Kidney epithelial cell (primary cell): ENCODE measurements at regions not wholly inside any gene's neighbourhood (a gene's known extent, or its start where the extent isn't known, plus 50 kb on each side); places are given as distances from the start of the nearest gene placed in this dataset.

ENCODE experiments used
- DNase-seq: peaks from one replicate; pipeline ENCODE4 v3.0.0-alpha.2; 2010; ENCODE audit warnings: low read depth
- H3K27me3 ChIP-seq: 2 replicates; pipeline ENCODE4 v1.6.0; 2011; ENCODE audit warnings: low read length; ENCODE audit not compliant: control insufficient read depth, insufficient read depth
- H3K36me3 ChIP-seq: 2 replicates; pipeline ENCODE4 v1.5.1; 2011; ENCODE audit warnings: low read length; ENCODE audit not compliant: control insufficient read depth, insufficient read depth
- H3K4me3 ChIP-seq: 2 replicates; pipeline ENCODE4 v1.5.1; 2011; ENCODE audit warnings: low read depth, mild to moderate bottlenecking, control low read depth, low read length
- TF ChIP-seq, protein P1 (sequence below): IDR thresholded peaks from 2 replicates; pipeline ENCODE4 v1.5.1; 2011; ENCODE audit warnings: mild to moderate bottlenecking, moderate library complexity, low read length, control low read depth, inconsistent platforms; ENCODE audit not compliant: insufficient read depth, poor library complexity, severe bottlenecking

DNA sequence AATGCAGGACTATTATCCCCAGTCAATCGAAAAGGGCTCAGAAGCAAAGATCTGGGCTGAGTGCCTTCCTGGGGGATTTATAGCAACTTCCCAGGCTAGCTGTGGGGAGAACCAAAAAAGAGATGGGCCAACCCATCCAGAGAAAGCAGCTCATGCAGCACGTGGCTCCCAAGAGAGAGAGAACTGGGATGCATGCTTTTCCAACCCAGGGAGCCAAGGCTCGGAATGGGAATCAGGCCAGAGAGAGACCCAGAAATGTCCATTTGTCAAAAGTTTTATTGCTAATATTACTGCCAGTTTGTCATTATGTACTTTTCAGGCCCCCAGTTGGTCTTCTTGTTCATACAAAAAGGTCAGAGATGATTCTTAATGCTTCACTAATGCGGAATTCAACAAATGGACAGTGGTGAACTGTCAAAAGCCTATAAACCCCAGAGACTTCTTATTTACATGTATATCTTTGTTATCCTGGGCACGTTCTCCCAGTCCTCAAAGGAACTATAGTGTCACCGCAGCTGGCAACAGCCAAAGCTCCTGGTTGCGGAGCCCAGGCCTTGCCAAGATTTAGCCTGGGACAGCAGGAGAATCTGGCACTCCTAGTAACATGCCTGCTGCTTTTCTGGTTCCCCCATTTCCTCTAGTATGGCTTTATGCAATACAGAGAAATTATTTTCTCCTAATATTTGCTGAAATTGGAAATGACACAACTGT, 139.1 kb upstream of the POU3F2 start:
- TF ChIP-seq, protein P1, sequence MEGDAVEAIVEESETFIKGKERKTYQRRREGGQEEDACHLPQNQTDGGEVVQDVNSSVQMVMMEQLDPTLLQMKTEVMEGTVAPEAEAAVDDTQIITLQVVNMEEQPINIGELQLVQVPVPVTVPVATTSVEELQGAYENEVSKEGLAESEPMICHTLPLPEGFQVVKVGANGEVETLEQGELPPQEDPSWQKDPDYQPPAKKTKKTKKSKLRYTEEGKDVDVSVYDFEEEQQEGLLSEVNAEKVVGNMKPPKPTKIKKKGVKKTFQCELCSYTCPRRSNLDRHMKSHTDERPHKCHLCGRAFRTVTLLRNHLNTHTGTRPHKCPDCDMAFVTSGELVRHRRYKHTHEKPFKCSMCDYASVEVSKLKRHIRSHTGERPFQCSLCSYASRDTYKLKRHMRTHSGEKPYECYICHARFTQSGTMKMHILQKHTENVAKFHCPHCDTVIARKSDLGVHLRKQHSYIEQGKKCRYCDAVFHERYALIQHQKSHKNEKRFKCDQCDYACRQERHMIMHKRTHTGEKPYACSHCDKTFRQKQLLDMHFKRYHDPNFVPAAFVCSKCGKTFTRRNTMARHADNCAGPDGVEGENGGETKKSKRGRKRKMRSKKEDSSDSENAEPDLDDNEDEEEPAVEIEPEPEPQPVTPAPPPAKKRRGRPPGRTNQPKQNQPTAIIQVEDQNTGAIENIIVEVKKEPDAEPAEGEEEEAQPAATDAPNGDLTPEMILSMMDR: no peak

DNA sequence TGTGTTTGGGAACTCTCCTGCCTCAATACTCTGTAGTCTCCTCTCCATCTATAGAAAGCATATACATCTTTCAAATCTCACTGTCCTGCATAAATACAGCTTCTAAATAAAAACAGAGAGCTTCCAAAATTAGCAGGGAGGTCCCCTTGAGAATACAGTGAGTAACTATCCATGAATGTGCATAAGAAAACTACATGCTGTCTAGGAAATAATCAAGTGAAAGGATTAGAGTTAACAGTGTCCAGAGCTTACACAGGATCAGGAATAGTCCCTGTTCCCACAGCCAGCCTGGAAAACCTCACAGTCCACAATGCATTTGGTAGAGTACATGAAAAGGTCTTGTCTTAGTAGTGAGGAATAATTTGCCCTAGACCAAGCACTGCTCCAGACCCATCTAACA, 123.0 kb upstream of the POU3F2 start:
- H3K36me3 ChIP-seq: no peaks in the 10 kb centered on the region
- H3K27me3 ChIP-seq: no peaks in the 10 kb centered on the region
- TF ChIP-seq, protein P1: no peak
- no peak overlapping the region for H3K4me3 ChIP-seq
- no peak for DNase-seq

More for the DNA sequence above, 139.1 kb upstream of the POU3F2 start:
- Histone ChIP-seq H3K36me3 (no peaks in the 10 kb centered on the region), H3K27me3 (no peaks in the 10 kb centered on the region), H3K4me3 (no peak overlapping the region)
- DNase-seq: no peak

DNA sequence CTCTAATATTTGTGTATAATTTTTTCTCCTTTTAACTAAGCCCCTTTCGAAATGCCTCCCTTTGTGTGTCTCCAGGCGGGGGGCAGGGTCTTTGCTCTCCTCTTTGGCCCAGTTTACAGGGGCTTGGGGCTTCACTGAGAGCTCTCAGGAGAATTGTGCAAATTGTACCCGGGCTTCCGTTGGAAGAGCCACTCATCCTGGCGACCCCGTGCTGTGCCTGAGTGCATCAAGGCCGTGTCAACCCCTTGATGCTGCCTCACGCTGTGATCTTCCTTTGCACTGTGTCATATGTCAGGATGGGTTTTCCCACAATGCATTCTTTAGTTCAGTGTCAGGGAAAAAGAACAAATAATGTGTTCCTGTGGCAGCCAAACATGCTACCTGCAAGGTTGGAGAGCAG, 118.0 kb upstream of the POU3F2 start:
- Histone ChIP-seq H3K4me3 (no peak overlapping the region), H3K36me3 (no peaks in the 10 kb centered on the region), H3K27me3 (no peaks in the 10 kb centered on the region)
- no peak for DNase-seq
- TF ChIP-seq, protein P1: no peak

DNA sequence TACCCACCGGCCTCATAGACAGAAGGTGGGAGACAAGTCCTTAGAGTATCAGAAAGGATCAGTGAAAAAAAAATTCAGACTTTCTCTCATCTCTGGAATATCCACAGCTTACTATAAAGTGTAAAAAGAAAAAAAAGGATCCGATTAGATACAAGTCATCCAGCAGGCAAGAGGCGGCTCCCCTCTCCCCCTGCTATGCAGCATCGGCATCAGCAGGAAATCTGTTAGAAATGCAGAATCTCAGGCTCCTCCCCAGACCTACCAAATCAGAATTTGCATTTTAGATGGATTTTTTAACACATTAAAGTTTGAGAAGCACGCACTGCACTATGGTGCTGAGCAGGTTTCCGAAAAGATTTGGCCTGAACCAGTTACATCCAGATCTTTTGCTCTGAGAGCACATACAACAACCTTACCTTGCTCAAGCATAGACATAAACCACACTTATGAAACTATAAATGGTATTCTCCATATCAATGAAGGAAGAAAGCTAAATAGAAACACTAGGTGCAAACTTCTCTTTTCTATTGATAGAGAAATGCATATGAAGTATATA, 117.0 kb upstream of the POU3F2 start:
- TF ChIP-seq, protein P1: no peak
- no peak overlapping the region for H3K4me3 ChIP-seq
- no peaks in the 10 kb centered on the region for H3K36me3 ChIP-seq
- no peaks in the 10 kb centered on the region for H3K27me3 ChIP-seq
- no peak for DNase-seq

DNA sequence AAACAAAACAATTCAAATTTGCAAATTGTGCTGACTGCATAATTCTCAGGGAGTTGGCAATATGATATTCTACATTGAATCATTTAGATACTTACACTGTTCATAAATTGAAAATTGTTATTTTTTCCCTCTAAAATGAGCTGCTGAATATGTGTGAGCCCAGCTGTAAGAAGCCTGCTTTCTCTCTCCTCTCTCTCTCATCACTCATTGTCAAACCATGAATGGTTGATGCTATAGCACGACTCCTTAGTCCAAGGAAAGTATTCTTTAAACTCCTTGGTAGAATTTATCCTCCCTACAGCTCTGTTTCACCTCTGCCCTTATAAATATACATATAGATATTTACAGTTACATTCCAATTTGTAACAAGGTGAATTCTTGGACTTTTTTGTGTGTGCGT, 116.4 kb upstream of the POU3F2 start:
- TF ChIP-seq, protein P1: no peak
- no peak for DNase-seq
- Histone ChIP-seq H3K36me3 (no peaks in the 10 kb centered on the region), H3K4me3 (no peak overlapping the region), H3K27me3 (no peaks in the 10 kb centered on the region)

DNA sequence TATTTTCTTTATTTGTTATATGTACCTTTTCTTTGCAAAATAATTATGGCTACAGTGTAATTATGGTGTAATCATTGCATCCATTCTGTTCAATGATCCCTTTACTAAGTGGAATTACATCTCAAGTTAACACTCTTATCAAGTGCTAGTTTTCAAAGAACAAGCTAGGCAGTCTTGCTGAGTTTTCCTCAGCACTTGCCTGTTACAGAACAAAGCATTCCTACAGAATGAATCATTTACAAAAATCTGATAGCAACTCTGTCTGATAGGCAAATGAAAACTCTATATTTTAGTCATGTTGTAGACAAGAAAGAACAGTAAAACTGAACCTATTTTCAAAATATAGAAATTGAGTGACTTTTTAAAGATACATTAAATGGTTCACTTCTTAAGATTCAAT, 109.8 kb upstream of the POU3F2 start:
- no peaks in the 10 kb centered on the region for H3K36me3 ChIP-seq
- TF ChIP-seq, protein P1: no peak
- no peak overlapping the region for H3K4me3 ChIP-seq
- no peaks in the 10 kb centered on the region for H3K27me3 ChIP-seq
- DNase-seq: no peak
